ENCODE measurements at regions not wholly inside any gene's neighbourhood (a gene's known extent, or its start where the extent isn't known, plus 50 kb on each side); places are given as distances from the start of the nearest gene placed in this dataset.
A peak's percentile ranks its signal among the peaks of the same experiment; 100 is the strongest.

DNA sequence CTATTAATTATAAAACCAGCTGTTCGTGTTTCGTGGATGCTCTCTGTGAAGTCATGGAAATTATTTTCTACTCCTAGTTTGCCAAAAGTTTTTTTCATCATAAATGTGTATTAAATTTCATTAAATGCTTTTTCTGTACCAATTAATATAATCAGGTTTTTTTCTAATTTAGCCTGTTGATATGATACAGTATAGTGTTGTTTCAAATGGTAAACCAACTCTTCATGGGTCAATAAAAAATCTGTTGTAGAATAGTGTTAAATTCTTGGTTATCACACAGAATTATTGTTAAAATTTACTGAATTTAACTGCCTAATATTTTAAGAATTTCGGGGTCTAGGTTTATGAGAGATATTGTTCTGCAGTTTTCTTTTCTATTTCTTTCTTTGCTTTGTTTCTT lies 505.9 kb upstream of the MANEA start:
- FAIRE-seq (no peak), DNase-seq (ENCODE audit: low spot score) (no peak)

DNA sequence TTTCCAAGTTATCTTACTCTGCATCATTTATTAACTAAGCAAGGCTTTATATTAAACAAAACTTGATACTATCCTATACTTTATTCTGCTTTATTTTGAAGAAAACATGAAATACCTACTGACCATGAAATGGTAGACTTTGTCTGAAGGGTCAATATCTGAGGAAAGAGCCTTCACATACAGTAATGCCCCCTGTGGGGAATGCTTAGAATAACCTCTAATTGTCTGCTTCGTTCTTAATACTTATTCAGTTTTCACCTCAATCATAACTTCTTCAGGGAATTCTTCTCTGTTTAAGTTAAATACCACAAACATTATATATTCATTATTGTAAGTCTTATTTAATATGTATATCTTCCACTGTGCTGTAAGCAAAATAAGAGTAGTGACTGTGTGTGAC lies 498.9 kb upstream of the MANEA start:
- no peak for FAIRE-seq
- DNase-seq (ENCODE audit: low spot score), result no peak

DNA sequence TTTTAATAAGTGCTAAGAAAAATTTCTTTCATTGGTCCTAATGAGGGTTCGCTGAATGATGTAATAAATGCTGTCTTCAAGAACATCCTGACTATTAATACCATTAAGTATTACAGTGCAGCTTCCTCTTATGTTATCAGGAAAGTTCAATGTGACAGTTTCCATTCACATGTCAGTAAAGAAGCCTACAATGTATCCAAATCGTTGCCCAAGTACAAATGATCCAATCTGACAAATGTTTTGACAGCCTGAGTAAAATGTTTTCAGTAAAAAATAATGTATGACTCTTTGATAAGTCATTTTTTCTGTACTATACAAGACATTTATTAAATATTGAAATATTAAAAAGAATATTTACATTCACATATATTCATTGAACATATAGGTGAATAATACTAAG lies 496.1 kb upstream of the MANEA start:
- FAIRE-seq (no peak), DNase-seq (ENCODE audit: low spot score) (no peak)

DNA sequence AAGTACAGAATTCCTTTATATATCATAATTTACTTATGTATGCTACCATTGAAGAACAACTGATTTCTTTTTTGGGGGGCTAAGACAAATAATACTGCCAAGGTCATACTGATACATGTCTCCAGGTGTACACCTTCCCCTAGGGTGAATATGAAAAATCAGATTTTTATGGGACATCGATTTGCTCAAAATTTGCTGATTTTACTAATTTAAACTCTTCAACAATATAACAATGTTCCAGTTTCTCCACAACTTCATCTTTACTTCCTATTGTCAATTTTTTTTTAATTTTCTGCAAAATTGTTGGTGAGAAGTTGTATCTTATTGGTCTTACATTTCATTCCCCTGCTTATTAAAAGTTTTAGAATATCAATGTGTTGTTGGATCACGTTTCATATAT lies 495.4 kb upstream of the MANEA start:
- no peak for FAIRE-seq

DNA sequence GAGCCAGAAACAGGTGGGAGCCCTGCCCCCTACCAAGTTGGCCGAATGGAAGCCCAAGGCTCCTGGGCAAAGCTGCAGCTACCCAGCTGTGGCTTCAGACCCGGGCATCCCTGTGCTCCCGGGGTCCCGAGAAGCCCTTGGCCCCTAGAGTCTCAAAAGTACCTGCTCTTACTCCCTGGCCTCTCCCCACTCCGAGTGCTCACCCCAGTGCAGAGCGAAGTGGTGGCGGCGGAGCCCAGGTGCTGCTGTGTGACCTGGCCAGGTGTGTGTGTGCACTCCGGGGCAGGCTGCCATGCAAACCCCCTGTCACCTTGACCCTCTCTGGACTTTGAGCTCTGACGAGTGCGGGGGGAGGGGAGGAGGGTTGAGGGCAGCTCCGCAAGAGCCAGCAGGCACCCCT lies 493.8 kb upstream of the MANEA start:
- DNase-seq (ENCODE audit: low spot score) (no peak), FAIRE-seq (no peak)

More for the DNA sequence above, 495.4 kb upstream of the MANEA start:
- no peak for DNase-seq (ENCODE audit: low spot score)

DNA sequence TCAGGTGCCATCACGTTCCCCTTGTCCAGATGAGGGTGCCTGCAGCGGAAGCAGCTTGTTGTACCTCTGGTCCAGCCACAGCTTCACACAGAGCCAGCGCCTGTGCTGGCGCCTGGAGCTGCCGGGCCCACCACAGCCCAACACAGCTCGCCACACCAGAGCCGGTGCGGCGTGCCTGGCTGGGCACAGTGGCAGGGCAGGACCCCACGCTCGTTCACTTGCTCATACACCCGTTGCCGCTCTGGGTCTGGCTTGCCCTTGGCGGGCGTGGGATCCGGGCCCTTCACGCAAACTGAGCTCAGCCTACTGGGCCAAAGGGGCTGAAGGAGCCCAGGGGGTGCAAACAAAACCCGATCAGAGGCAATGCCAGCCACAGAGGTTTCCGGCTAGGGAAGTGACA lies 492.5 kb upstream of the MANEA start:
- DNase-seq (ENCODE audit: low spot score) (no peak), FAIRE-seq (no peak)

DNA sequence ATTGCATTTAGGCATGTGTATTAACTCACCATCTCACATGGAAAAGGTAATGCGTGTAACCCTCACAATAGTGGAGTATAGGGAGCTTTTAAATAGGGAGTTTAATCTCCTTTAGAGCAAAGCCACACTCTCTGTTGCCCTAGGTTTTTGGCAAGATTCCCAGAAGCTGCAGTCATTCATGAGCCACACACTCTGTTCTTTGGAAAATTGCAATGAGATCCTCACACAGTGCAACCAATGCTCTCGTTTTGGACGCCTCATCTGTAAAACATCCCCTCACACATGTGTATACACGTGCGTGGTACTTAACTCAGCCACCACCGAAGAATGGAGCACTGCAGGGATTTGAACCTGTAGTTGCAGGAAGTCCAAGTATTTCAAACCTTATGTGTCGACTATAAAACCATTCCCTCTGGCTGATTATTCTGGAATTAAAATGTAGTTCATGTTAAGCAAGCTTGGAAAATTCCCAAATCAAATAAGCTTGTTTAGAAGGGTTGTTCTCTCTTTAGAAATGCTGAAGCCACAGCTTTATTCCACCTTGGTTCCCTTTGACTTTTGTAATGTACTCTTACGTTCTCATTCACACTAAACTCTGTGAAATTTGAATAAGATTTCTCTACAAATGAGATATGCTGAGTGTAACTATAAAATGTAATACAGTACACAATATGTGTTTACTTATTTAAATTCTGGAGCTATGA lies 489.8 kb upstream of the MANEA start:
- FAIRE-seq (no peak), DNase-seq (ENCODE audit: low spot score) (peak; percentile 21)

DNA sequence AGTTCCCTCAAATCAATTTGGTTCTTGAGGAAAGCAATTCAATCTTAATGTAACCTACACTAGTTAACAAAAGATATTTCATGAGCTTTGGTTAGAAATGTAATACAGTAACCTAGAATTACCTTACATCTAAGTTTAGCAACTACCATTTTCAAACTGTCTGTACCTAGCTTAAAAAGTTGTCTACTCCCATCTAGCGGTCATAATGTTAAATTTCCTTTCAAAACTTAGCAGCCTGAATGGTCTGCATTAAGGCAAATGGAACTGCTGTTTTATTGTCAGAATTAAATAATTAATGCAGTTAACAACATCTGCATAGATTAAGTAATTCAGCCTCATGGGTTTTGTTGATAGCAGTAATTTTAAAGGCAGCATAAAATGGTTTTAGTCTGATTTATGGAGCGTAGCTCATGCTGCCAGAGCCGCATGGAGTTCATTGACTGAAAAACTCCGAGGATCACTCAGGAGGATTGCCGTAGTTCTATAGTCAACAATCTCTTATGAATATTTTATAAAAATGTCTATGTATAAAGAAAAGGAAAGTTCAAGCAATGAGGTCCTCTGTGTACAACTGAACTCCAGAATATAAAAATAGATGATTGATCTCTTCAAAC lies 485.4 kb upstream of the MANEA start:
- FAIRE-seq (no peak), DNase-seq (ENCODE audit: low spot score) (peak; percentile 34)

DNA sequence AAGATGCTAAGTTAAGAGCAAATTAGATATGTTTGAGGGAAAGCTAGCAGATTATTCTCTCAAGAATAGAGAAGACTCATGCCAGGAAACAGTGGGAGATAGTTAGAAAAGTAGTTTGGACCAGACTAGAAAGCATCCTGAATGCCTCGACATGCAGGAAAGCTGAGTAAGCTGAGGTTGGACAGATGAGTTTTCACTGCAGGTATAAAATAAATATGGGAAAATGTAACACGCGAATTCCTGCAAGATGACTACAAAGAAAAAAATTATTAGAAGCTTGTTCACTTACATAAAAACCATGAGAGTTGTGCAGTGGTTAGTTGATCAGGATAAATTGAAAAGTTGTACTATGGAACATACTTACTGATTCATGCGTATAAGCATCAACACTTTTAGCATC lies 484.2 kb upstream of the MANEA start:
- DNase-seq (ENCODE audit: low spot score) (no peak), FAIRE-seq (no peak)

DNA sequence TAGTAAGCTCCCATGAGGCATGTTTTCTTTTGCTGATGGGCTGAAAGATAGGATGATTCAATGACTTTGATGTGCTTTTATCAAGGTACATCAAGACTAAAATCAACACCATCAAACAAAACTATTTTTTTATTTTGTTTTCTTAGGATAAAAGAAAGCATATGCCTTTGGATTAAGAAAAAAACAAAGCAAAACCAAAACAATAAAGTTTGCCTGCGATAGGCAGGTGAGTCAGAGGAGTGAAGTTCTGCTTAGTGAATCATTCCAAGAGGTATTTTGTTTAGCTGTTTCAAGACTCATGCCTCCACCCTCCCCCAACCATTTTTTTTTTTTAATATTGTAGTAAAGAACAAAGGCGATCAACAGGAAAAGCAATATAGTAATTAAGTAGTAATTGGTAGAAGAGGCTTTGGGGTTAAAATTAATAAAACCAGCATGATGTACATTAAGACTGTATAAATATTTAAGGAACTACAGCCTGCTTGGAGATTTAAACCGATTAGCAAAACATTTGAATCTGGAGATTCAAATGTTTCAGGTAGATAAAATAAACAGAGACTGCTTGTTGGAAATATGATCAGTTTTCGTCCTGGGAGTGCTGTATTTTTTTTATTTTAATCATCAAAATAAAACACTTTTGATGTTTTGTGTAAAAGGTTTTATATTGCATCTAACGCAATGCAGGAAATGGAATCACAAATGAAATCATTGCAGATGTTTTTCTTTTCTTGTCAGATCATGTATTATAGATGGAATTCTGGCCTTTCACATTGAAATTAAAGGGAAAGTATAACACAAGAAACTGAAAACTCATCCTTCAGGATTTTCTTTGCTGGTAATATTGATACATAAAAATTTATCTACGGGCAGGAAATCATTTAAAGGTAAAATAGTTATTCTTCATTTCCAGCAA lies 482.3 kb upstream of the MANEA start:
- DNase-seq (ENCODE audit: low spot score), result peak; percentile 14
- FAIRE-seq, result no peak

DNA sequence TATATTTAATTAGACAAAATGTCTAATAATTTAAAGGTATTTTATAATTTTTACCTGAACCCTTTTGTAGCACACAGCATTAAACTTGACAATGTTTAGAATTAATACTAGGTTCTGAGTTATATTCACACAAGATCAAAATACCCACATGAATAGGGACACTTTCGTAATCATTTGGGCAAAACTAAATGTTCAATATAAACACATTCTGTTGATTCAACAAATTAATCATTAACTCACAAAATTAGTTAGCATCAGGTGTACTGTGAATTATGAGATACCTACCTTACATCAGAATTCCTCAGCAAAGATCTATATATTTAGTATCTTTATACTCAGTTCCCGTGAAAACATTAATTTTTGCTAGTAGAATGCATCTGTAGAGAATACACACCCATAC lies 481.5 kb upstream of the MANEA start:
- DNase-seq (ENCODE audit: low spot score) (no peak), FAIRE-seq (no peak)

DNA sequence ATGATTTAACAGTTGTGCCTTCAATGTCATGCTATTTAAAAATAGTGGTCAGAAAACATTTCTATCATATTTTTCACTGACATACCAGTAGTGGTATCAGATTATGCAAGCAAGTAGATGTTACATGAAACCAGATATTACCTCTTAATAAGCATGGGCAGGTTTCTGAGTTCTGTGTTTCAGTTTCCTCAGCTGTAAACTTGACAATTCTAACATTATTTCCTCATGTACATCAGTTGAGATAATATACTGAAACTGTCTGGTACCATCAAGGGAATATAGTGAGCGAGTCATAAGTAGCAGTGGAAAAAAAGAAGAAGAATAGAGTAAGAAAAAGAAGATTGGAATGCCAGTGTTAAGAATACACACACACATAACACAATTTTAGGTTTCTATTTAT lies 477.9 kb upstream of the MANEA start:
- FAIRE-seq (no peak), DNase-seq (ENCODE audit: low spot score) (no peak)

DNA sequence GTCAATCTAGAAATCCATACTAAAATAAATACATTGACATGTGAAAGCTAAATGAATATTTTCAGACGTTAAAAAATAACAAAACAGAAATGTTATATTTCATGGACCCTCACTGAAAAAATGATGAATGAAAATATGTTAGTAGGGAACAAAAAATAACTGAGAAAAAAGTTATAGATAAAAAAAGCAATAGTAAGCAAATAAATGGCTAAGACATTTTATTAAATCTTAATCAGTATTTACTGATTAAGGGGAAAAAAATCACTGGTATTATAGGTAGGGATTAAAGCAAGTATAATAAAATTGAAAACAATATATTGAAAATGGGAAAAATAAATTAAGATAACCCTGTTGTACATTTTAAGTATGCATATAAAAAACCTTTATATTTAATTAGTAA lies 468.1 kb upstream of the MANEA start:
- no peak for FAIRE-seq
- DNase-seq (ENCODE audit: low spot score), result no peak

DNA sequence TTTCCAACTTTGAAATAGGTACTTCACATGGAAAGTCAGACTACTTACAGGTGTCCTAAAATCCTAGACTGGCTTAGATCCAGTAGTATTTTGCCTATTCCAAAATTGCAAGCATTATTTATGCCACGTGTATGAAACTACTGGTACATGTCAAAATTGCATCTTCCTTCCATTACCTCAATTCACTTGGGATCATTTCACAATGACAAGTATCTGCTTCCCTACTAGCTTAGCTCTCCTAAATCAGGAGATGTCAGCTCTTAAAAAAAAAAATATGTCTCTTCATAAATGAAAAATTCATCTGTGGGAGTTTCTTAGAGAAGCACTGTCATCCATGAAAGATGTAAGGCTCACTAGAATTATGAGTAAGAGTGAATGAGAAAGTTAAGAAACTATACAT lies 466.6 kb upstream of the MANEA start:
- no peak for FAIRE-seq
- no peak for DNase-seq (ENCODE audit: low spot score)

DNA sequence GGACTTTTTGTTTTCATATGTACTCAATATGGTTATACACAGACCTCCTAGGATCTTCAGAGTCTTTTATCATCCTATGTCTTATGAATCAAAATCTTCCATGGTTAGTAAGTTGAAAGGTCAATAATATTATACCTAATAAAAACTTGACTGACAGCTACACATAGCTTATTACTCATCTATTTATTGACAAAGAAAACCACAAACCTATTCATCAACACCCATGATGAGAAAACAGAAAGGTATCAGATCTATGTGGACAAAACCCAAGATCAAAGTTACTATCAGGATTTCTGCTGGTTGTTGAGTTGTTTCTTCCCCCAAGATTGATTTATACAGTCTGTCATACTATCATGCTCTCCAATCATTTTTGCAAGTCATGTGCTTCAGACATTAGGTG lies 460.1 kb upstream of the MANEA start:
- DNase-seq (ENCODE audit: low spot score) (no peak), FAIRE-seq (no peak)

DNA sequence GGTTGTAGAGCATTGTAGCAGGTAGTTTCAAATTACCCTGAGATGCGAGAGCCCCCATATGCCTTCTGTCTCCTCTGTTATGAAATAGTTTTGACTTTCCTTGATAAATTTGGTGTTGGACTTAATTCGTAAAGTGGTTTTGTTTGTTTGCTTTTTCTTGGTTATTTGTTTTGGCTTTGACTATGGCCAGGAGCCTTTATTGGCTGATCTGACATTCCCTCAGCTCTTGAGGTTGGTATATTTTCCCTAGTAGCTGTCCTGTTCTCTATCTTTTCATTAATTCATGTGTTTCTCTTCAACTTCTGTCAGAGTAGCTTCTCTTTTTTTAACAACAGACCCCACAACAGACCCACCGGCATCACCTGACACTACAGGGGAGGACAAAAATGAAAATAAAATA lies 457.4 kb upstream of the MANEA start:
- no peak for FAIRE-seq
- DNase-seq (ENCODE audit: low spot score), result no peak

DNA sequence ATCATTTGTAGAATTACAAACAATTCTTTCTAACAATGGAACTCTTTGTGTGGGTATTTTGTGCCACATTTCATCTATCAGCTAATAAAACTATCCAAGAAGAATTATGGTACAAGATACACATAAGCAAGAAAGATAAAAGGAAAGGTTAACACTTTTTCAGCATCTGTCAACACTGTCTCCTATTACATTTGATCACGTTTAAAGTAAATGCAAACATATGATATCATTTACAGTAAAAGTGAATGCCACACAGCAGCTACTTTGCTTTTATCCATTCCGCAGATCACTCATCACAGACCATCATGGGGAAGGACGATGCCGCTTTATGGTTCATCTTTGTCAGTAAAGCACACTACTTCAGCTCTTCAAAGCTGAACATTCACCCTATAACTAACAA lies 456.4 kb upstream of the MANEA start:
- DNase-seq (ENCODE audit: low spot score) (no peak), FAIRE-seq (no peak)

DNA sequence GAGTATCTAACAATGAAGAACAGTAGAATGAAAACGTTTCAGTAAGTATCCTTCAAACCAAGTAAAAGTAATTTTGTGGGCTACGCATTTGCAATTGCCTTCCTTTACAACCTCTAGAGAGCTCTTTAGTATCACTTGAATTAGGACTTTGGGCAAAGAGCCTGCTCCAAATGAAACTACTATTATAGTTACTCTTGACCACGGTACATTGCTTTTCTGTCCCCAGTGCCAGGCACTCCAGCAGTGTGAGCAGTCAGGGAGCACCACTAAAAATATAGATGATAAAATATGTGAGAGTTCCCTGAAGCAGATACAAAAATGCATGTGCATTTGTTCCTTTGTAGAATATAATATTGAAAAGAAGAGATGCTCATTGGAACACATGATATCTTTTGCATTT lies 450.1 kb upstream of the MANEA start:
- no peak for FAIRE-seq

DNA sequence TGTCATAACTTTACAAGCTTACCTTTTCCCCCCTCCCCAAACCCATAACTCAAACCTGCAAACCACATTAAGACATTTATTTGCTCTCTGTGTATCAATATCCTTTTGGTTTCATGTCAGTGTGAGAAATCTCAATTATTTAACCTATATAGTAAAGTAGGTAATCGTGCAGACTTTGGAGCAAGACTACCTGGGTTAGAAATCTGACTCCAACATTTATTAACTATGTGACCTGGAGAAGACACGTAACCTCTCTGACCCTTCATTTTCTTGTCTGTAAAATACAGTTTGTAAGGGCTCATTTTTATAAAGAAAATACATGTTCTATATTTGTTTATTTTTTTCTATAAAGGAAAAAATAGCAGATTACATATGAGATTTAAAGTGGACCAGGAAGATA lies 448.9 kb upstream of the MANEA start:
- DNase-seq (ENCODE audit: low spot score), result no peak
- FAIRE-seq, result no peak

More for the DNA sequence above, 450.1 kb upstream of the MANEA start:
- no peak for DNase-seq (ENCODE audit: low spot score)

DNA sequence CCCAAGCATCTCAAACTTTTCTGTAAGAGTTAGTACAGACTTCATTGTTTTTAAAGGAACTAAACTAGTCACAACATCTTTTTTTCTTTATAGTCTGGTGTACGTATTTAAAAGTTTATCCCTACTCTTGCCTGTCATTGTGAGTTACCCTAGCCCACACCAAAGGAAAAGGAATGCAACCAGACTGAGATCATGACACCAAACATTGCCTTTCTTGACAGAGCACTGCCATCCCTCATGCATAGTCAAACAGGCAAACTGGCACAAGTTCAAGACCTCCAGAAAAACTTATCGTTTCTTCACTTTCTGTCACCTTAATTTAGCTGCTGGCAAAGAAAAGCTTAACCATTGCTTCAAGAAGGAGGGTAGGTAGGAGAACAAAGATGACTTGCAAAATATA lies 448.4 kb upstream of the MANEA start:
- DNase-seq (ENCODE audit: low spot score) (no peak), FAIRE-seq (no peak)

DNA sequence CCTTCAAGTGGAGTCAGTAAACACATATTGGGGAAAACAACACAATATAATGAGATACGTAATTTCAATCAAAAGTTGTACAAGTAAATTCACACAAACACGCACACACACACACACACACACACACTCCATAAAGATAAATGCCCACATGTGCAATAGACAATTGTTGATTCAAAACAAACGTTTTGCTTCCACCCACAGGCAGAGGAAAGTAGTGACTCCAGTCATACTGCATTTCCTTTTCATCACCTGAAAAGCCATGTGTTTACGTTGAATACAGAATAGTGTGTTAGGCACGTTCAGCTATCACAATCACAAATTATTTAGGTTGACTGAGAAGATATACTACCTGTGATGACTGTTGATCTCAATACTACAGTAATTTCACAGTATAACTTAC lies 443.8 kb upstream of the MANEA start:
- FAIRE-seq (no peak), DNase-seq (ENCODE audit: low spot score) (no peak)

DNA sequence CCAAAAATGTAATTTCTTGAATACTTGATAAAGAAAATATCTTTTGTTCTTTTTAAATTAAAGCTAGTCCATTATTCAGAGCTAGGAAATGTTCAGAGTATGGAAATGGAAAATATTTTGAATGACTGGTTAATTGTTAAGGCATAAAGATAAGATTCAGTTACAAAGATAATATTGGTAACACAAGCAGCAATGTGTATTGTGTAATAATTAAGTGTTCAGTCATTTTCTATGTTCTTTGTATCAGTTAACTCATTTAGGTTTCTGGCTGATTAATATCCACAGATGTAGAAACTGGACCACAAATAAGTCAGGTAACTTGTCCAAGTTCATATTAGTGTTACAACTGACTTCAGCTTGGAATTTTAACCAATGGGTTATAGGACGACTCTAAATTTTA lies 442.2 kb upstream of the MANEA start:
- FAIRE-seq (no peak), DNase-seq (ENCODE audit: low spot score) (no peak)

DNA sequence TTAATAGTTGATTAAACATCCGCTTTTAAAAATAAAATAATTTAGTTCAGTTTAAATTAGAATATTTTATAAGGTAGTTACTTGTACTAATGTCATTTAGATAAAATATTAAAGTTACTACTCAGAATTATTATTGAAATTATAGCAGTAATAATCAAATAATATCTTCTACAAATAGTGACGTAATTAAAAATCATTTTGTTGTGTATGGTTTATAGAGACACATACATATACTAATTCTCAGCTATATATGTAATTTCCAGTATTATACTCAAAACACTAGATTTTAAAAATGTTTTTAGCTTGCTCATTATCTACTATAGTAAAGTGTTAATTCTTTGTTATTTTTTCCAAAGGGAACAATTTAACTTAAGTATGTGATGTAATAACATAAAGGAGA lies 435.2 kb upstream of the MANEA start:
- DNase-seq (ENCODE audit: low spot score) (no peak), FAIRE-seq (no peak)

All from RCC 7860 (cell line).